GM23338 (cell line): ENCODE measurements at regions not wholly inside any gene's neighbourhood (a gene's known extent, or its start where the extent isn't known, plus 50 kb on each side); places are given as distances from the start of the nearest gene placed in this dataset.

Source experiments
- CREB1 ChIP-seq: fragments of 250-450 bp; sonication (Bioruptor Pico); IDR thresholded peaks from 2 replicates; pipeline ENCODE4 v1.5.0; 2020; ENCODE audit warnings: low read depth, mild to moderate bottlenecking, moderate library complexity
- CTCF ChIP-seq, 2 experiments: fragments of 200-600 bp in 1 of 2; sonication (generic) in 1 of 2; conservative IDR thresholded peaks; 2 replicates each; pipeline versions ENCODE4 v1.5.1 to v1.6.1; 2016 to 2017; ENCODE audit warnings: antibody characterized with exemption in 2 of 2, low read depth in 2 of 2, mild to moderate bottlenecking in 2 of 2, moderate library complexity in 1 of 2
- ETS1 ChIP-seq: IDR thresholded peaks from 2 replicates; pipeline ENCODE4 v1.6.1; 2016; ENCODE audit warnings: antibody characterized with exemption
- EZH2 ChIP-seq: fragments of 200-600 bp; sonication (generic); IDR thresholded peaks from one replicate; pipeline ENCODE4 v1.8.0; 2017; ENCODE audit warnings: antibody characterized with exemption, mild to moderate bottlenecking, low read depth; ENCODE audit not compliant: unreplicated experiment
- EZH2phosphoT487 ChIP-seq: fragments of 200-600 bp; sonication (generic); IDR thresholded peaks from one replicate; pipeline ENCODE4 v1.8.1; 2018; ENCODE audit warnings: antibody characterized with exemption; ENCODE audit not compliant: unreplicated experiment
- JUNB ChIP-seq: IDR thresholded peaks from one replicate; pipeline ENCODE4 v1.6.1; 2016; ENCODE audit warnings: antibody characterized with exemption; ENCODE audit not compliant: unreplicated experiment
- NANOG ChIP-seq: IDR thresholded peaks from 2 replicates; pipeline ENCODE4 v1.6.1; 2016; ENCODE audit warnings: antibody characterized with exemption, borderline replicate concordance
- POLR2AphosphoS5 ChIP-seq: IDR thresholded peaks from 2 replicates; pipeline ENCODE4 v1.6.1; 2016; ENCODE audit warnings: antibody characterized with exemption, low read depth
- REST ChIP-seq: IDR thresholded peaks from one replicate; pipeline ENCODE4 v1.6.1; 2018; ENCODE audit warnings: antibody characterized with exemption; ENCODE audit not compliant: unreplicated experiment
- ZNF114 ChIP-seq: fragments of 250-450 bp; sonication (Bioruptor Pico); IDR thresholded peaks from 2 replicates; pipeline ENCODE4 v1.5.0; 2020; ENCODE audit warnings: mild to moderate bottlenecking, moderate library complexity
- ZNF331 ChIP-seq: fragments of 250-450 bp; sonication (Bioruptor Pico); IDR thresholded peaks from 2 replicates; pipeline ENCODE4 v1.5.0; 2020; ENCODE audit warnings: low read depth, mild to moderate bottlenecking, moderate library complexity
- ZNF462 ChIP-seq: fragments of 250-450 bp; sonication (Bioruptor Pico); IDR thresholded peaks from 2 replicates; pipeline ENCODE4 v1.5.0; 2020; ENCODE audit warnings: mild to moderate bottlenecking, moderate library complexity

- TF ChIP-seq POLR2AphosphoS5: no peak
- no peak for TF ChIP-seq CTCF (conservative IDR thresholded peaks at IDR 0.05; ENCODE audit: low read depth in 2 of 2)
- TF ChIP-seq EZH2phosphoT487: no peak
- no peak for TF ChIP-seq REST
- no peak for TF ChIP-seq EZH2
- TF ChIP-seq ZNF114 (CRISPR knock-in tag): no peak
- no peak for TF ChIP-seq CREB1
- no peak for TF ChIP-seq JUNB
- TF ChIP-seq NANOG: no peak
- TF ChIP-seq ETS1: no peak
- no peak for TF ChIP-seq ZNF331 (CRISPR knock-in tag)
- TF ChIP-seq ZNF462 (CRISPR knock-in tag): no peak
Observed at GRCh38 chr6:97459535-97459934, 176.5 kb upstream of the MMS22L start.
